Spinal cord (tissue), 9 donors: ENCODE measurements at regions not wholly inside any gene's neighbourhood (a gene's known extent, or its start where the extent isn't known, plus 50 kb on each side); places are given as distances from the start of the nearest gene placed in this dataset.
"Not testable (repeated sequence)": the region's sequence is repeated elsewhere in the genome, so short reads cannot be mapped to it uniquely, and the experiment has no call there.

Source experiments
- DNase-seq, 6 donors: peaks; one replicate each; pipeline versions ENCODE4 v3.0.0 to v3.0.0-alpha.2; 2013 to 2015; ENCODE audit warnings: low spot score in 6 of 6, low read depth in 4 of 6
- H3K27ac ChIP-seq: one replicate; pipeline ENCODE4 v1.5.1; 2013; ENCODE audit warnings: low read depth, low read length, control low read depth
- H3K27me3 ChIP-seq: one replicate; pipeline ENCODE4 v1.6.1; 2013; ENCODE audit warnings: low read length; ENCODE audit not compliant: control insufficient read depth, insufficient read depth
- H3K36me3 ChIP-seq: one replicate; pipeline ENCODE4 v1.6.1; 2013; ENCODE audit warnings: low read length; ENCODE audit not compliant: control insufficient read depth, insufficient read depth
- H3K4me1 ChIP-seq: one replicate; pipeline ENCODE4 v1.6.1; 2013; ENCODE audit warnings: low read length; ENCODE audit not compliant: control insufficient read depth, insufficient read depth
- H3K4me3 ChIP-seq: one replicate; pipeline ENCODE4 v1.5.1; 2013; ENCODE audit warnings: low read depth, low read length, control low read depth
- H3K9me3 ChIP-seq: one replicate; pipeline ENCODE4 v1.6.1; 2013; ENCODE audit warnings: low read length; ENCODE audit not compliant: control insufficient read depth, insufficient read depth
- WGBS: methylation state at CpG from one replicate; pipeline ENCODE4 v1.1.5; 2013; ENCODE audit warnings: missing lambda C conversion rate; ENCODE audit not compliant: insufficient coverage; 5-methylcytosine and 5-hydroxymethylcytosine counted together
- donor health status: healthy.

DNA sequence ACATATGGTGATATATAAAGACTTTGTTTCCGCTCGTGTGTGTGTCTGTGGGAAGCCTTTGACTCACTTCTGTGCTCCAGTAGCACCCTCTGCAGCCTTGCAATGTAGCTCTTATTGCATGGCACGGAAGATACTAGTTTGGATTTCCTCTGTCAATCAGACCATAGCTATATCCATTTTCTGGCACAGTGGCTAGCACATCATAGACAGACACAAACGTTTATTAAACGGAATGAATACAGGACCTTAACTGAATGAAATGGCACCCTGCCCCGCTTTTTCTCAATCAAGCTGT, 124.0 kb upstream of the PTPN20 start:
- no peaks in the 10 kb centered on the region for H3K4me1 ChIP-seq
- H3K27me3 ChIP-seq: no peaks in the 10 kb centered on the region
- peak overlapping the region; percentile 67 for H3K4me3 ChIP-seq
- H3K9me3 ChIP-seq: no peaks in the 10 kb centered on the region
- DNase-seq: peak in 5 of 6 donors; percentile 4 to 83 (median 19)
- peak overlapping the region; percentile 61 for H3K27ac ChIP-seq
- whole genome bisulfite sequencing: 0% methylated on average over 1 of the region's 6 CpGs
- H3K36me3 ChIP-seq: no peaks in the 10 kb centered on the region

DNA sequence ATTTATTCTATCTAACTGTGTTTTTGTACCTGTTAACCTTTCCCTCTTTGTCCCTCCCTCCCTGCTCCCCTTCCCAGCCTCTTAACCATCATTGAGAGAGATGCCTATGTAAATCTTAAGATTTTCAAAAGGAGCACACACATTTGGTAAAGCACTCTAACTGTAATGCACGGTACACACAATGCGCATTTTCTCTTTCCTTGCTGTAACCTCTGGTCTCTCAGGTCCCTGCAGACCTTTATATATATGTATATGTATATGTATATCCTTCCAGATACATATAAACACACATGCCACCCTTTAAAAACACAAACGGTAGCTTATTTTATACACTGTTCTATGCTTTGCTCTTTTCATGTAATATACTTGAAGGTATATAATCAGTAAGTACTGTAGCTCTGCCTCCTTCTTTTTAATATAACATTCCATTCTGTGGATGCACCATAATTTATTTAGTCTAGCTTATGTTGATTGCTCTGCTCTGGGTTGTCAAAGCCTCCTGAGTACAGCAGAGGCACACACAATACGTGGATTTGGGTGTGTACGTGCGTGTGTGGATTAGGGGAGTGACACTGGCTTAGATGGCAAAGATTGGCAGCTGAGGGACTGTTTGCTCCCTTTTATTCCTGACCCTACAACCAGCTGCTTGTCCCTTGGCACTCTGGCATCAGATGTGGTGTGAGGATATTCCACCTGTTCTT, 118.4 kb upstream of the PTPN20 start:
- H3K4me1 ChIP-seq, H3K27me3 ChIP-seq, H3K9me3 ChIP-seq, H3K4me3 ChIP-seq, DNase-seq, H3K27ac ChIP-seq, H3K36me3 ChIP-seq: not testable (repeated sequence)
- WGBS: 100% methylated on average over 1 of the region's 6 CpGs

- not testable (repeated sequence) for H3K36me3 ChIP-seq, H3K9me3 ChIP-seq, H3K27me3 ChIP-seq, H3K4me3 ChIP-seq, H3K4me1 ChIP-seq, DNase-seq, H3K27ac ChIP-seq
- WGBS: 100% methylated on average over 1 of the region's 4 CpGs
These were observed 114.9 kb upstream of the PTPN20 start for GRCh38 chr10:46796351-46796750.

- H3K27me3 ChIP-seq, H3K36me3 ChIP-seq, H3K4me3 ChIP-seq, DNase-seq, H3K4me1 ChIP-seq, H3K27ac ChIP-seq, H3K9me3 ChIP-seq: not testable (repeated sequence)
- whole genome bisulfite sequencing: no CpG with 5 or more reads among the region's 1 CpG
These were observed 109.2 kb upstream of the PTPN20 start for GRCh38 chr10:46802010-46802409.

DNA sequence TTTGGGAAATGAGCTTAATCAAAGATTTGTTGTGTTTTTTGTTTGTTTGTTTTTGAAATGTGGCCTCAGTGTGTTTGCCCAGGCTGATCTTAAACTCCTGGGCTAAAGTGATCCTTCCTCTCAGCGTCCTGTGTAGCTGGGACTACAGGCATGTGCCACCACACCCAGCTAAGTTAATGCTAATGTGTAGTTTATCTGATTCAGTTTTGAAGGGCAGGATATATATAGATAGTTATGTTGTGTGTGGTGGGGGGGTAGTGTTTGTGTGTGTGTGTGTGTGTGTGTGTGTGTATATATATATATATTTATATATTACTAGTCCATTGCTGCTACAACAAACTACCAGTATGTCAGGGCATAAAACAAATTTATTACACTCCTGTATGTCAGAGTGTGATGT, 108.1 kb upstream of the PTPN20 start:
- not testable (repeated sequence) for H3K9me3 ChIP-seq, DNase-seq, H3K27ac ChIP-seq, H3K36me3 ChIP-seq, H3K4me3 ChIP-seq, H3K4me1 ChIP-seq, H3K27me3 ChIP-seq
- no CpG with 5 or more reads among the region's 1 CpG for WGBS

DNA sequence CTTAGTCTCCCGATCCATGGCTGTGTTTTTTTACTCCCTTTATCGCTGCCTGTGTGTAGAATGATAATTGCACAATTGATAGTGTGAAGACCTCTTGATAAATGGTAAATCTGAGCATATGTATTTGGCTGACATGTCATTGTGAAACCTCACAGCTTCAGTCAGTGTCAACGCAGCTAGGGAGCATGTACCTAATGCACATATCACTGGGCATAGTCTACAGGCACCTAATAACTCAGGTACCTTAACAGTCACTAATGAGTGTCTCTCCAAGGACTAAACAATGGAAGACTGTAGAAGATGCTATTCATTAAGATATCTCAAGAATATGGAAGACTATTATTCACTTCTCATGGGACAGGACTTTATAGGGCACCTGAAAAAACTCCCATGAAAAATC, 101.0 kb upstream of the PTPN20 start:
- WGBS: no CpG with 5 or more reads among the region's 3 CpGs
- DNase-seq, H3K9me3 ChIP-seq: not testable (repeated sequence)

GRCh38 chr10:46816126-46816525, 95.1 kb upstream of the PTPN20 start:
- not testable (repeated sequence) for H3K9me3 ChIP-seq, H3K4me1 ChIP-seq, H3K27ac ChIP-seq, DNase-seq, H3K36me3 ChIP-seq, H3K4me3 ChIP-seq, H3K27me3 ChIP-seq
- no CpG with 5 or more reads among the region's 18 CpGs for WGBS

More for the DNA sequence above, 101.0 kb upstream of the PTPN20 start:
- H3K36me3 ChIP-seq, H3K27me3 ChIP-seq, H3K4me1 ChIP-seq, H3K4me3 ChIP-seq, H3K27ac ChIP-seq: not testable (repeated sequence)

- not testable (repeated sequence) for H3K27me3 ChIP-seq, H3K4me3 ChIP-seq, H3K36me3 ChIP-seq, H3K9me3 ChIP-seq, H3K4me1 ChIP-seq, DNase-seq, H3K27ac ChIP-seq
- no CpG with 5 or more reads among the region's 11 CpGs for WGBS
These were observed 70.7 kb upstream of the PTPN20 start for GRCh38 chr10:46840393-46841050.

DNA sequence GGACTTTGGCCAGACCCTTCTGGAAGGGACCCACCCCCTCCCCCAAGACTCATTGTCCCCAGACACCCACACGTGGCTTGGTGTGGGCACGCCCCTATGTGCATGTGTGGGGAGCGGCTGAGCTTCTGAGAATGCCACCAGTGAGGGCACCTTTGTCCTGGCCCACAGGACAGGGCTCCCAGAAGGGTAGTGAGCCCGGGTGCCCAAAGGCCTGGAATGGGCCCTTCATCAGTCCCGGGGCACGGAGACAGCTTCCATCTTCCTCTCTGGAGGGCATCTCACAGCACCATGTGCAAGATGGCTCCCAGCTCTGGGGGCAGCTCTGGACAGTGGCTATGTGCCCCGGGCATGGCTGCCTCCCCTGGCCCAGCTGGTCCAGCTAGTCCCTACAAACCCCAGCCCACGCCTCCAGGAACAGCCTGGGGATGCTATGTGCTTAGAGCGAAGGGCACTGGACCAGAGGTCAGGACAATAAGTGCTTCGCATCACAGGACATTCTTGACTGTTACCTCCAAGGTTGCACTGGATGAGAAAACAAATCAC, 70.1 kb upstream of the PTPN20 start:
- H3K9me3 ChIP-seq, H3K4me3 ChIP-seq, H3K36me3 ChIP-seq, H3K4me1 ChIP-seq, DNase-seq, H3K27me3 ChIP-seq, H3K27ac ChIP-seq: not testable (repeated sequence)
- WGBS: no CpG with 5 or more reads among the region's 10 CpGs

DNA sequence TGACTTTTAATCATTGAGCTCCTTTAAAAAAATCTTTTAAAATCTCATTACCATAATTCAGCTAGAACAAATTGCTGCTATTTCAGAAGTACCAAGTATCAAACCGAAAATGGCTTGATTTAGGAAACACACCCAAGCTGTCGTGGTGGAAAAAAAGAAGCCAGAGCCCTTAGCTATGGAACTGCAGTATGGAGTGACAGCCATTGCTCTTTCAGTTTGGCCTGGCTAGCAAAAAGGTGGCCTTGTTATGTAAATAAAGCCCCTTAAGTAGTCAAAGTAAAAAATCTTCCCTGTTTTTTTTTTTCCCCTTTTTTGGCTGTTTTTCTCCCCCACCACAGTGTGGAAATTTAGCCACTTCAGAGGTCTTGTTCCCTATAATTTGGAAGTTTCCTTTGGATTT, 66.0 kb upstream of the PTPN20 start:
- WGBS: no CpG with 5 or more reads among the region's 2 CpGs
- not testable (repeated sequence) for H3K27ac ChIP-seq, H3K27me3 ChIP-seq, H3K4me1 ChIP-seq, H3K4me3 ChIP-seq, H3K36me3 ChIP-seq, H3K9me3 ChIP-seq, DNase-seq
